ENCODE measurements at regions not wholly inside any gene's neighbourhood (a gene's known extent, or its start where the extent isn't known, plus 50 kb on each side); places are given as distances from the start of the nearest gene placed in this dataset.

- Histone ChIP-seq H3K27me3 (replicated peaks in 1 of 4; ENCODE audit: control insufficient read depth in 3 of 4, extremely low read depth in 1 of 4, insufficient read depth in 3 of 4, low read length in 3 of 4) (no peaks in the 10 kb centered on the region), H4K20me1 (replicated peaks in 1 of 2; ENCODE audit: control insufficient read depth in 1 of 2, insufficient read depth in 2 of 2, low read length in 2 of 2) (no peaks in the 10 kb centered on the region), H4K8ac (ENCODE audit: extremely low read depth, insufficient read depth, low read length) (no peak overlapping the region), H3K14ac (ENCODE audit: insufficient read length) (no peak overlapping the region), H3K23me2 (ENCODE audit: low read depth, low read length) (no peaks in the 10 kb centered on the region), H3K4me3 (ENCODE audit: extremely low read depth in 1 of 4, insufficient read depth in 2 of 4, low read depth in 3 of 4, low read length in 4 of 4) (no peak overlapping the region), H3K23ac (ENCODE audit: insufficient read length) (no peak overlapping the region), H2BK20ac (ENCODE audit: low read length) (no peak overlapping the region), H4K5ac (ENCODE audit: insufficient read length, low read depth, low read length) (no peak overlapping the region), H3K4me1 (replicated peaks in 1 of 4; ENCODE audit: control insufficient read depth in 3 of 4, insufficient read depth in 4 of 4, low read length in 3 of 4) (peaks cover 4 to 8% (median 6%) of the 10 kb centered on the region in 4 experiments; a peak in 6 of 7 replicates), H2BK15ac (ENCODE audit: low read length) (no peak overlapping the region), H2BK120ac (replicated peaks; ENCODE audit: low read depth, low read length) (no peak overlapping the region), H4K91ac (replicated peaks; ENCODE audit: insufficient read length, low read length) (no peak overlapping the region), H2BK12ac (ENCODE audit: low read depth, low read length) (no peak overlapping the region), H3K27ac (ENCODE audit: low read depth, low read length) (no peak overlapping the region), H3K56ac (replicated peaks; ENCODE audit: insufficient read length, low read depth, low read length) (no peak overlapping the region), H3K4ac (replicated peaks; ENCODE audit: insufficient read length, low read depth, low read length) (no peak overlapping the region), H3K9ac (replicated peaks in 1 of 4; ENCODE audit: extremely low read depth in 1 of 4, low read depth in 3 of 4, low read length in 3 of 4) (no peak overlapping the region), H2AFZ (ENCODE audit: low read length) (no peak overlapping the region), H3K9me3 (ENCODE audit: insufficient read depth in 2 of 2, low read depth in 1 of 2, low read length in 1 of 2) (peaks cover 9 to 22% of the 10 kb centered on the region in 2 experiments), H3K4me2 (ENCODE audit: insufficient read depth in 1 of 2, low read depth in 2 of 2, low read length in 2 of 2) (no peak overlapping the region), H2AK5ac (ENCODE audit: low read depth, low read length) (no peak overlapping the region), H2BK5ac (ENCODE audit: low read depth, low read length) (no peak overlapping the region), H3K36me3 (ENCODE audit: control insufficient read depth in 2 of 4, insufficient read depth in 4 of 4, low read length in 3 of 4) (peaks cover 0 to 2% (median 0%) of the 10 kb centered on the region in 4 experiments; a peak in 1 of 8 replicates), H3K79me1 (ENCODE audit: low read depth, low read length) (no peaks in the 10 kb centered on the region), H3K18ac (ENCODE audit: extremely low read depth, low read length) (no peak overlapping the region), H3K79me2 (ENCODE audit: control insufficient read depth in 1 of 2, insufficient read depth in 2 of 2, low read length in 2 of 2) (no peaks in the 10 kb centered on the region)
- 91% methylated on average over 5 of the region's 5 CpGs; no CpG with 5 or more reads in 1 of the 2 experiments for WGBS, 2 experiments (ENCODE audit: extremely low coverage in 1 of 2, insufficient coverage in 1 of 2, insufficient read length in 1 of 2, insufficient replicate concordance in 2 of 2, low coverage in 1 of 2, low lambda C conversion rate in 2 of 2, missing lambda C conversion rate in 1 of 2)
- ChIA-PET POLR2A (ENCODE audit: partially characterized antibody) (no interaction called here), CTCF (ENCODE audit: partially characterized antibody) (no interaction called here)
- no peak for FAIRE-seq
- no peak for DNase-seq (ENCODE audit: low read depth in 1 of 2, low spot score in 2 of 2)
- TF ChIP-seq ZNF274 (IDR thresholded peaks at IDR 0.05; ENCODE audit: borderline replicate concordance, extremely low read depth, low read length) (no peak), EP300 (IDR thresholded peaks at IDR 0.05; ENCODE audit: borderline replicate concordance in 1 of 2, low read depth in 2 of 2, low read length in 2 of 2) (no peak), RXRA (IDR thresholded peaks at IDR 0.05; ENCODE audit: insufficient read depth, low read depth, low read length) (no peak), BCL11A (IDR thresholded peaks at IDR 0.05; ENCODE audit: low read depth in 2 of 2, low read length in 2 of 2) (no peak), SP2 (IDR thresholded peaks at IDR 0.05; ENCODE audit: low read length) (no peak), CHD2 (IDR thresholded peaks at IDR 0.05; ENCODE audit: low read length) (no peak), RAD21 (IDR thresholded peaks at IDR 0.05 in 1 of 2, conservative IDR thresholded peaks at IDR 0.05 in 1 of 2; ENCODE audit: low read depth in 2 of 2, low read length in 2 of 2) (no peak), RFX5 (IDR thresholded peaks at IDR 0.05; ENCODE audit: borderline replicate concordance, low read depth, low read length) (no peak), POU5F1 (IDR thresholded peaks at IDR 0.05; ENCODE audit: low read depth, low read length) (no peak), NANOG (IDR thresholded peaks at IDR 0.05; ENCODE audit: insufficient read depth, low read depth, low read length, poor library complexity, severe bottlenecking) (no peak), BACH1 (IDR thresholded peaks at IDR 0.05; ENCODE audit: low read length) (no peak), ATF3 (IDR thresholded peaks at IDR 0.05; ENCODE audit: insufficient read depth, low read depth, low read length) (no peak), SP1 (IDR thresholded peaks at IDR 0.05; ENCODE audit: low read depth, low read length) (no peak)
Observed at GRCh38 chr3:72008226-72008996, 223.5 kb upstream of the PROK2 start.

Data from H1 (cell line).